ENCODE measurements at regions not wholly inside any gene's neighbourhood (a gene's known extent, or its start where the extent isn't known, plus 50 kb on each side); places are given as distances from the start of the nearest gene placed in this dataset.

DNA sequence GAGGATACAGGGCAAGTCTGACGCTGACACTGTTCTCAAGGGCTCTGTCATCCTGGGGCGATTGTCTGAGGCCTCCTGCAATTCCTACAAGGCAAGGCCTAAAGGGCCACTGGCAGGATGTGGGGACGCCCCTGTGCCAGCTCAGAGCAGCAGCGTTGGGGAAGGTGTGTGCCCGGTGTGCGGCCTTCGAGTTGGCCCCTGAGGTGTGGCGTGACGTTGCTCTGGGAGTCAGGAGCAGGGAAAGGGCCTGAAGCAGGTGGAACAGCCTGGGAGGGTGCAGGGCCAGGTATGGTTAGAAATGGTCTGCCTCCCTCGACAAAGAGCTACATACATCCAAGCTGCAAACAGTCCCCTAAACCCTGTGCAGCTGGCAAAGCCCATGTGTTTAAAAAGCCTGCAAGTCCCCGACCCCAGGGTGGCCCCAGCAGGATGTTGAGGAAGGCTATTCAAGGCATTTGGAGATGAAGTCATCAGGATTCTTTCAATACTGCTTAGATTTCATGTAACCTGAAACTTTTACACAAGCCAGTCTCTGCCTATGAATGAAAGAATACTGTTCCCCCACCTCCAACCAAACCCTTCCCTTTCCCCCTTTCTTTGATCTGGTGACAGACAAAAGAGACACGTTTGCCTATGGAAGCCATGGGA is 142.5 kb upstream of the TNS3 start:
- Histone ChIP-seq H3K9me3 (ENCODE audit: control extremely low read depth in 1 of 3, control insufficient read depth in 2 of 3, insufficient read depth in 1 of 3, low read length in 2 of 3) (peaks cover 0 to 4% (median 0%) of the 10 kb centered on the region in 3 donors), H3K27ac (ENCODE audit: low read length in 2 of 2) (peak overlapping the region; percentile 69 to 79), H3K79me2 (ENCODE audit: control insufficient read depth, insufficient read depth, low read length) (no peaks in the 10 kb centered on the region), H4K20me1 (ENCODE audit: control insufficient read depth, insufficient read depth, low read length, poor library complexity, severe bottlenecking) (no peaks in the 10 kb centered on the region), H3K9ac (ENCODE audit: low read length) (peak overlapping the region; percentile 11), H3K4me2 (replicated peaks; ENCODE audit: low read depth, low read length, poor library complexity, severe bottlenecking) (peak overlapping the region; percentile 70), H3K36me3 (replicated peaks in 1 of 2; ENCODE audit: control extremely low read depth in 1 of 2, control insufficient read depth in 1 of 2, extremely low read depth in 1 of 2, insufficient read depth in 2 of 2, low read length in 1 of 2) (no peaks in the 10 kb centered on the region), H3K4me1 (ENCODE audit: control insufficient read depth in 2 of 2, insufficient read depth in 2 of 2, low read length in 2 of 2) (peaks cover 72 to 73% of the 10 kb centered on the region in 2 donors), H2AFZ (ENCODE audit: insufficient read depth, low read depth, low read length, poor library complexity, severe bottlenecking) (no peak overlapping the region), H3K4me3 (ENCODE audit: control extremely low read depth in 1 of 5, extremely low read depth in 1 of 5, insufficient read depth in 1 of 5, low read depth in 2 of 5, low read length in 4 of 5) (no peak overlapping the region), H3K27me3 (replicated peaks in 1 of 4; ENCODE audit: control extremely low read depth in 1 of 4, control insufficient read depth in 3 of 4, insufficient read depth in 4 of 4, low read length in 3 of 4) (no peaks in the 10 kb centered on the region)
- POLR2A ChIA-PET, result interaction anchor here (0.6 to 1.4 kb wide), 3 partner anchors 50 to 227 kb away, joined by 3 read pairs; no protein-coding TSS in a partner anchor
- Mint-ChIP-seq H3K9me3 (ENCODE audit: insufficient read depth) (no peaks in the 10 kb centered on the region), H3K4me1 (peaks cover 81% of the 10 kb centered on the region), H3K27me3 (no peaks in the 10 kb centered on the region), H3K27ac (peak overlapping the region; percentile 79), H3K4me3 (peak overlapping the region; percentile 76)
- ATAC-seq (ENCODE audit: low read depth) (no peak), DNase-seq (peak; percentile 23)
- no peak for TF ChIP-seq EZH2 (IDR thresholded peaks at IDR 0.05; ENCODE audit: borderline replicate concordance, insufficient read depth, low read depth, low read length, poor library complexity, severe bottlenecking)
- TF ChIP-seq, protein P1, sequence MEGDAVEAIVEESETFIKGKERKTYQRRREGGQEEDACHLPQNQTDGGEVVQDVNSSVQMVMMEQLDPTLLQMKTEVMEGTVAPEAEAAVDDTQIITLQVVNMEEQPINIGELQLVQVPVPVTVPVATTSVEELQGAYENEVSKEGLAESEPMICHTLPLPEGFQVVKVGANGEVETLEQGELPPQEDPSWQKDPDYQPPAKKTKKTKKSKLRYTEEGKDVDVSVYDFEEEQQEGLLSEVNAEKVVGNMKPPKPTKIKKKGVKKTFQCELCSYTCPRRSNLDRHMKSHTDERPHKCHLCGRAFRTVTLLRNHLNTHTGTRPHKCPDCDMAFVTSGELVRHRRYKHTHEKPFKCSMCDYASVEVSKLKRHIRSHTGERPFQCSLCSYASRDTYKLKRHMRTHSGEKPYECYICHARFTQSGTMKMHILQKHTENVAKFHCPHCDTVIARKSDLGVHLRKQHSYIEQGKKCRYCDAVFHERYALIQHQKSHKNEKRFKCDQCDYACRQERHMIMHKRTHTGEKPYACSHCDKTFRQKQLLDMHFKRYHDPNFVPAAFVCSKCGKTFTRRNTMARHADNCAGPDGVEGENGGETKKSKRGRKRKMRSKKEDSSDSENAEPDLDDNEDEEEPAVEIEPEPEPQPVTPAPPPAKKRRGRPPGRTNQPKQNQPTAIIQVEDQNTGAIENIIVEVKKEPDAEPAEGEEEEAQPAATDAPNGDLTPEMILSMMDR (IDR thresholded peaks at IDR 0.05), result no peak
- intact Hi-C loops (cut with micrococcal nuclease), result loop anchor here (10.0 kb wide), 1 partner anchor 120 kb away; no protein-coding TSS in a partner anchor
- CTCF ChIA-PET, result interaction anchor here (1.0 to 1.9 kb wide), 6 partner anchors 10 to 161 kb away, joined by 3 to 9 read pairs (median 6); no protein-coding TSS in a partner anchor
- 92% methylated on average over 10 of the region's 12 CpGs for WGBS (ENCODE audit: insufficient coverage)

DNA sequence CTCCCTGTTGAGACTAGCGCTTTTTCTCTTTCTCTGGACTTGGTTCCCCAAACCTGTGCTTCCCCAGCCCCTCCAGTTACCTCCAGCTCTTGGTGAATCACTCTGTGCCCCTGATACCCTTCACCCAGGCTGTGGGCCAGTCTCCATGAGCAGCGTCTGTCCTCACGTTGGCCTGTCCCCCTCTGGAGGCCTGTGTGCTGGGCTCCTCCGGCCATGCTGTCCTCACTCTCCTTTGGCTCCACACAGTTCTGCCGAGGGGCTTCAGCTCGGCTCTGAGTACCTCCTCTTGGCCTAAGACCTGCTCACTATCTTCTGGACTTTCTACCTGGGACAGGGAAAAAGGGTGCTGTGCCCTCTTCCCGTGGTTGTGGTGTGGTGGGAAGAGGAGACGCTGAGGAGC is 140.2 kb upstream of the TNS3 start:
- POLR2A ChIA-PET, result no interaction called here
- Histone ChIP-seq H3K9ac (ENCODE audit: low read length) (no peak overlapping the region), H3K4me1 (ENCODE audit: control insufficient read depth in 2 of 2, insufficient read depth in 2 of 2, low read length in 2 of 2) (peaks cover 70 to 71% of the 10 kb centered on the region in 2 donors), H3K9me3 (ENCODE audit: control extremely low read depth in 1 of 3, control insufficient read depth in 2 of 3, insufficient read depth in 1 of 3, low read length in 2 of 3) (peaks cover 0 to 4% (median 0%) of the 10 kb centered on the region in 3 donors), H3K36me3 (replicated peaks in 1 of 2; ENCODE audit: control extremely low read depth in 1 of 2, control insufficient read depth in 1 of 2, extremely low read depth in 1 of 2, insufficient read depth in 2 of 2, low read length in 1 of 2) (no peaks in the 10 kb centered on the region), H3K79me2 (ENCODE audit: control insufficient read depth, insufficient read depth, low read length) (no peaks in the 10 kb centered on the region), H3K27ac (ENCODE audit: low read length in 2 of 2) (no peak overlapping the region), H3K4me3 (ENCODE audit: control extremely low read depth in 1 of 5, extremely low read depth in 1 of 5, insufficient read depth in 1 of 5, low read depth in 2 of 5, low read length in 4 of 5) (no peak overlapping the region), H3K4me2 (replicated peaks; ENCODE audit: low read depth, low read length, poor library complexity, severe bottlenecking) (no peak overlapping the region), H4K20me1 (ENCODE audit: control insufficient read depth, insufficient read depth, low read length, poor library complexity, severe bottlenecking) (no peaks in the 10 kb centered on the region), H2AFZ (ENCODE audit: insufficient read depth, low read depth, low read length, poor library complexity, severe bottlenecking) (no peak overlapping the region), H3K27me3 (replicated peaks in 1 of 4; ENCODE audit: control extremely low read depth in 1 of 4, control insufficient read depth in 3 of 4, insufficient read depth in 4 of 4, low read length in 3 of 4) (no peaks in the 10 kb centered on the region)
- Mint-ChIP-seq H3K4me1 (peaks cover 80% of the 10 kb centered on the region), H3K9me3 (ENCODE audit: insufficient read depth) (no peaks in the 10 kb centered on the region), H3K4me3 (peak overlapping the region; percentile 26), H3K27ac (no peak overlapping the region), H3K27me3 (no peaks in the 10 kb centered on the region)
- intact Hi-C loops (cut with micrococcal nuclease), result loop anchor here (10.0 kb wide), 1 partner anchor 117 kb away; no protein-coding TSS in a partner anchor
- DNase-seq (no peak), ATAC-seq (ENCODE audit: low read depth) (no peak)
- TF ChIP-seq, protein P1 (IDR thresholded peaks at IDR 0.05), result no peak
- no peak for TF ChIP-seq EZH2 (IDR thresholded peaks at IDR 0.05; ENCODE audit: borderline replicate concordance, insufficient read depth, low read depth, low read length, poor library complexity, severe bottlenecking)
- WGBS (ENCODE audit: insufficient coverage), result 100% methylated on average over 5 of the region's 8 CpGs
- CTCF ChIA-PET, result no interaction called here
